ENCODE measurements at regions not wholly inside any gene's neighbourhood (a gene's known extent, or its start where the extent isn't known, plus 50 kb on each side); places are given as distances from the start of the nearest gene placed in this dataset.

- H3K4me1 Mint-ChIP-seq (ENCODE audit: unreplicated experiment) = no peaks in the 10 kb centered on the region
- DNase-seq (ENCODE audit: low spot score) = no peak
- H3K36me3 Mint-ChIP-seq (ENCODE audit: low read depth, unreplicated experiment) = no peaks in the 10 kb centered on the region
- no peaks in the 10 kb centered on the region for H3K9me3 Mint-ChIP-seq (ENCODE audit: unreplicated experiment)
- no peak overlapping the region for H3K4me3 Mint-ChIP-seq (ENCODE audit: unreplicated experiment)
- no peak overlapping the region for H3K27ac Mint-ChIP-seq (ENCODE audit: unreplicated experiment)
- no peaks in the 10 kb centered on the region for H3K27me3 Mint-ChIP-seq (ENCODE audit: unreplicated experiment)
- no peak for TF ChIP-seq CTCF (IDR thresholded peaks at IDR 0.05; ENCODE audit: unreplicated experiment)
Measured at GRCh38 chr11:90344546-90344945, 121.7 kb upstream of the CHORDC1 start.

GRCh38 chr11:90343673-90344072, 120.8 kb upstream of the CHORDC1 start:
- DNase-seq (ENCODE audit: low spot score) = no peak
- no peak overlapping the region for H3K4me3 Mint-ChIP-seq (ENCODE audit: unreplicated experiment)
- no peak overlapping the region for H3K27ac Mint-ChIP-seq (ENCODE audit: unreplicated experiment)
- no peaks in the 10 kb centered on the region for H3K9me3 Mint-ChIP-seq (ENCODE audit: unreplicated experiment)
- no peaks in the 10 kb centered on the region for H3K27me3 Mint-ChIP-seq (ENCODE audit: unreplicated experiment)
- H3K4me1 Mint-ChIP-seq (ENCODE audit: unreplicated experiment) = no peaks in the 10 kb centered on the region
- TF ChIP-seq CTCF (IDR thresholded peaks at IDR 0.05; ENCODE audit: unreplicated experiment) = no peak
- no peaks in the 10 kb centered on the region for H3K36me3 Mint-ChIP-seq (ENCODE audit: low read depth, unreplicated experiment)

GRCh38 chr11:90341986-90342385, 119.1 kb upstream of the CHORDC1 start:
- Mint-ChIP-seq H3K27me3 (ENCODE audit: unreplicated experiment) (no peaks in the 10 kb centered on the region), H3K4me3 (ENCODE audit: unreplicated experiment) (no peak overlapping the region), H3K36me3 (ENCODE audit: low read depth, unreplicated experiment) (no peaks in the 10 kb centered on the region), H3K4me1 (ENCODE audit: unreplicated experiment) (no peaks in the 10 kb centered on the region), H3K9me3 (ENCODE audit: unreplicated experiment) (no peaks in the 10 kb centered on the region), H3K27ac (ENCODE audit: unreplicated experiment) (no peak overlapping the region)
- no peak for DNase-seq (ENCODE audit: low spot score)
- no peak for TF ChIP-seq CTCF (IDR thresholded peaks at IDR 0.05; ENCODE audit: unreplicated experiment)

GRCh38 chr11:90332415-90332814, 109.6 kb upstream of the CHORDC1 start:
- H3K4me1 Mint-ChIP-seq (ENCODE audit: unreplicated experiment) = no peaks in the 10 kb centered on the region
- no peaks in the 10 kb centered on the region for H3K27me3 Mint-ChIP-seq (ENCODE audit: unreplicated experiment)
- no peak for TF ChIP-seq CTCF (IDR thresholded peaks at IDR 0.05; ENCODE audit: unreplicated experiment)
- H3K9me3 Mint-ChIP-seq (ENCODE audit: unreplicated experiment) = no peaks in the 10 kb centered on the region
- H3K27ac Mint-ChIP-seq (ENCODE audit: unreplicated experiment) = no peak overlapping the region
- no peaks in the 10 kb centered on the region for H3K36me3 Mint-ChIP-seq (ENCODE audit: low read depth, unreplicated experiment)
- H3K4me3 Mint-ChIP-seq (ENCODE audit: unreplicated experiment) = no peak overlapping the region
- DNase-seq (ENCODE audit: low spot score) = no peak

- DNase-seq (ENCODE audit: low spot score) = no peak
- H3K27me3 Mint-ChIP-seq (ENCODE audit: unreplicated experiment) = no peaks in the 10 kb centered on the region
- no peak overlapping the region for H3K27ac Mint-ChIP-seq (ENCODE audit: unreplicated experiment)
- no peaks in the 10 kb centered on the region for H3K4me1 Mint-ChIP-seq (ENCODE audit: unreplicated experiment)
- TF ChIP-seq CTCF (IDR thresholded peaks at IDR 0.05; ENCODE audit: unreplicated experiment) = no peak
- H3K4me3 Mint-ChIP-seq (ENCODE audit: unreplicated experiment) = no peak overlapping the region
- H3K36me3 Mint-ChIP-seq (ENCODE audit: low read depth, unreplicated experiment) = no peaks in the 10 kb centered on the region
- H3K9me3 Mint-ChIP-seq (ENCODE audit: unreplicated experiment) = no peaks in the 10 kb centered on the region
Measured at GRCh38 chr11:90330632-90331031, 107.8 kb upstream of the CHORDC1 start.
